T-helper 2 cell treated with Interferon-gamma antibody and Interleukin-4, amounts not matched to agents 5 μg/mL and 100 μg/mL, for 36 hours (primary cell): ENCODE measurements at regions not wholly inside any gene's neighbourhood (a gene's known extent, or its start where the extent isn't known, plus 50 kb on each side); places are given as distances from the start of the nearest gene placed in this dataset.
"Not testable (repeated sequence)": the region's sequence is repeated elsewhere in the genome, so short reads cannot be mapped to it uniquely, and the experiment has no call there.

Experiments used
- DNase-seq: peaks from one replicate; pipeline ENCODE4 v3.0.0; 2021; ENCODE audit warnings: low spot score
- H3K27ac Mint-ChIP-seq: one replicate; pipeline ENCODE4 v1.8.0; 2021; ENCODE audit warnings: mild to moderate bottlenecking, mixed read lengths
- H3K27me3 Mint-ChIP-seq: one replicate; pipeline ENCODE4 v1.8.0; 2021; ENCODE audit warnings: low read depth, mixed read lengths
- H3K36me3 Mint-ChIP-seq: one replicate; pipeline ENCODE4 v1.8.0; 2021; ENCODE audit warnings: low read depth, mixed read lengths
- H3K4me1 Mint-ChIP-seq: one replicate; pipeline ENCODE4 v1.8.0; 2021; ENCODE audit warnings: low read depth, mixed read lengths
- H3K4me3 Mint-ChIP-seq: one replicate; pipeline ENCODE4 v1.8.0; 2022; ENCODE audit warnings: mild to moderate bottlenecking, moderate library complexity, mixed read lengths
- H3K9me3 Mint-ChIP-seq: one replicate; pipeline ENCODE4 v1.8.0; 2021; ENCODE audit warnings: mixed read lengths

- Mint-ChIP-seq H3K9me3 (peaks cover 16% of the 10 kb centered on the region), H3K27ac (no peak overlapping the region)
Measured at GRCh38 chr3:15851735-15852134, 54.0 kb upstream of the ANKRD28 start.

GRCh38 chr3:15858547-15859506 is 61.0 kb upstream of the ANKRD28 start:
- H3K9me3 Mint-ChIP-seq: peaks cover 6% of the 10 kb centered on the region
- peaks cover 20% of the 10 kb centered on the region for H3K36me3 Mint-ChIP-seq
- no peaks in the 10 kb centered on the region for H3K27me3 Mint-ChIP-seq
- peak; percentile 54 for DNase-seq
- H3K27ac Mint-ChIP-seq: peak overlapping the region; percentile 90
- H3K4me3 Mint-ChIP-seq: peak overlapping the region; percentile 91
- peaks cover 34% of the 10 kb centered on the region for H3K4me1 Mint-ChIP-seq

More at GRCh38 chr3:15851735-15852134, 54.0 kb upstream of the ANKRD28 start:
- Mint-ChIP-seq H3K4me3 (no peak overlapping the region), H3K4me1 (peaks cover 13% of the 10 kb centered on the region), H3K27me3 (no peaks in the 10 kb centered on the region), H3K36me3 (peaks cover 30% of the 10 kb centered on the region)
- DNase-seq: no peak

GRCh38 chr3:15859507-15860013 is 61.8 kb upstream of the ANKRD28 start:
- Mint-ChIP-seq H3K27ac (peak overlapping the region; percentile 96), H3K9me3 (peaks cover 5% of the 10 kb centered on the region), H3K27me3 (no peaks in the 10 kb centered on the region), H3K4me3 (peak overlapping the region; percentile 96), H3K36me3 (peaks cover 13% of the 10 kb centered on the region), H3K4me1 (peaks cover 31% of the 10 kb centered on the region)
- peak; percentile 83 for DNase-seq

- Mint-ChIP-seq H3K36me3 (peaks cover 11% of the 10 kb centered on the region), H3K4me1 (peaks cover 30% of the 10 kb centered on the region), H3K9me3 (peaks cover 9% of the 10 kb centered on the region), H3K4me3 (peak overlapping the region; percentile 84), H3K27me3 (peaks cover 2% of the 10 kb centered on the region), H3K27ac (peak overlapping the region; percentile 74)
- peak; percentile 28 for DNase-seq
Measured at GRCh38 chr3:15860014-15860934, 62.5 kb upstream of the ANKRD28 start.

- Mint-ChIP-seq H3K27ac (peak overlapping the region; percentile 28), H3K9me3 (peaks cover 9% of the 10 kb centered on the region), H3K4me3 (peak overlapping the region; percentile 84), H3K4me1 (peaks cover 27% of the 10 kb centered on the region), H3K27me3 (peaks cover 2% of the 10 kb centered on the region), H3K36me3 (peaks cover 6% of the 10 kb centered on the region)
- DNase-seq: no peak
Measured at GRCh38 chr3:15861163-15861562, 63.4 kb upstream of the ANKRD28 start.

- peaks cover 6% of the 10 kb centered on the region for H3K27me3 Mint-ChIP-seq
- no peak overlapping the region for H3K27ac Mint-ChIP-seq
- H3K9me3 Mint-ChIP-seq: peaks cover 3% of the 10 kb centered on the region
- no peak overlapping the region for H3K4me3 Mint-ChIP-seq
- H3K4me1 Mint-ChIP-seq: no peaks in the 10 kb centered on the region
- H3K36me3 Mint-ChIP-seq: peaks cover 2% of the 10 kb centered on the region
- no peak for DNase-seq
Measured at GRCh38 chr3:15872807-15873206, 75.0 kb upstream of the ANKRD28 start.

- no peak overlapping the region for H3K27ac Mint-ChIP-seq
- DNase-seq: no peak
- H3K27me3 Mint-ChIP-seq: peaks cover 6% of the 10 kb centered on the region
- H3K4me3 Mint-ChIP-seq: no peak overlapping the region
- H3K36me3 Mint-ChIP-seq: peaks cover 2% of the 10 kb centered on the region
- peaks cover 3% of the 10 kb centered on the region for H3K9me3 Mint-ChIP-seq
- no peaks in the 10 kb centered on the region for H3K4me1 Mint-ChIP-seq
Measured at GRCh38 chr3:15873415-15873814, 75.6 kb upstream of the ANKRD28 start.

GRCh38 chr3:15875016-15875689 is 77.4 kb upstream of the ANKRD28 start:
- peaks cover 3% of the 10 kb centered on the region for H3K9me3 Mint-ChIP-seq
- no peak for DNase-seq
- H3K4me1 Mint-ChIP-seq: no peaks in the 10 kb centered on the region
- peaks cover 6% of the 10 kb centered on the region for H3K27me3 Mint-ChIP-seq
- H3K4me3 Mint-ChIP-seq: no peak overlapping the region
- peaks cover 2% of the 10 kb centered on the region for H3K36me3 Mint-ChIP-seq
- no peak overlapping the region for H3K27ac Mint-ChIP-seq

GRCh38 chr3:15876669-15877068 is 78.9 kb upstream of the ANKRD28 start:
- peaks cover 3% of the 10 kb centered on the region for H3K9me3 Mint-ChIP-seq
- no peaks in the 10 kb centered on the region for H3K27me3 Mint-ChIP-seq
- H3K27ac Mint-ChIP-seq: no peak overlapping the region
- H3K36me3 Mint-ChIP-seq: peaks cover 2% of the 10 kb centered on the region
- H3K4me1 Mint-ChIP-seq: no peaks in the 10 kb centered on the region
- H3K4me3 Mint-ChIP-seq: no peak overlapping the region
- DNase-seq: no peak

- H3K9me3 Mint-ChIP-seq: peaks cover 3% of the 10 kb centered on the region
- no peak overlapping the region for H3K27ac Mint-ChIP-seq
- peaks cover 2% of the 10 kb centered on the region for H3K36me3 Mint-ChIP-seq
- no peak overlapping the region for H3K4me3 Mint-ChIP-seq
- no peaks in the 10 kb centered on the region for H3K27me3 Mint-ChIP-seq
- H3K4me1 Mint-ChIP-seq: no peaks in the 10 kb centered on the region
- no peak for DNase-seq
Measured at GRCh38 chr3:15877813-15878212, 80.0 kb upstream of the ANKRD28 start.

GRCh38 chr3:15879787-15880186 is 82.0 kb upstream of the ANKRD28 start:
- not testable (repeated sequence) for H3K4me3 Mint-ChIP-seq, H3K27me3 Mint-ChIP-seq, H3K9me3 Mint-ChIP-seq, H3K4me1 Mint-ChIP-seq, H3K36me3 Mint-ChIP-seq, H3K27ac Mint-ChIP-seq, DNase-seq

GRCh38 chr3:15882577-15882976 is 84.8 kb upstream of the ANKRD28 start:
- Mint-ChIP-seq H3K27me3 (no peaks in the 10 kb centered on the region), H3K27ac (no peak overlapping the region)

GRCh38 chr3:15884132-15884531 is 86.4 kb upstream of the ANKRD28 start:
- H3K27me3 Mint-ChIP-seq: no peaks in the 10 kb centered on the region
- H3K4me1 Mint-ChIP-seq: no peaks in the 10 kb centered on the region

More at GRCh38 chr3:15882577-15882976, 84.8 kb upstream of the ANKRD28 start:
- no peak for DNase-seq
- H3K36me3 Mint-ChIP-seq: no peaks in the 10 kb centered on the region
- no peak overlapping the region for H3K4me3 Mint-ChIP-seq
- H3K9me3 Mint-ChIP-seq: peaks cover 12% of the 10 kb centered on the region
- no peaks in the 10 kb centered on the region for H3K4me1 Mint-ChIP-seq

More at GRCh38 chr3:15884132-15884531, 86.4 kb upstream of the ANKRD28 start:
- Mint-ChIP-seq H3K9me3 (peaks cover 12% of the 10 kb centered on the region), H3K4me3 (no peak overlapping the region), H3K36me3 (no peaks in the 10 kb centered on the region), H3K27ac (no peak overlapping the region)
- DNase-seq: no peak
